GM12873 (cell line): ENCODE measurements at regions not wholly inside any gene's neighbourhood (a gene's known extent, or its start where the extent isn't known, plus 50 kb on each side); places are given as distances from the start of the nearest gene placed in this dataset.

Source experiments
- TF ChIP-seq, protein P1 (sequence below): IDR thresholded peaks from 2 replicates; pipeline ENCODE4 v1.5.1; 2012; ENCODE audit warnings: low read depth, mild to moderate bottlenecking, moderate library complexity, low read length, control low read depth; ENCODE audit not compliant: insufficient read depth; ENCODE audit errors: missing control alignments

GRCh38 chr15:98543237-98543636 lies 105.1 kb upstream of the IGF1R start:
- TF ChIP-seq, protein P1, sequence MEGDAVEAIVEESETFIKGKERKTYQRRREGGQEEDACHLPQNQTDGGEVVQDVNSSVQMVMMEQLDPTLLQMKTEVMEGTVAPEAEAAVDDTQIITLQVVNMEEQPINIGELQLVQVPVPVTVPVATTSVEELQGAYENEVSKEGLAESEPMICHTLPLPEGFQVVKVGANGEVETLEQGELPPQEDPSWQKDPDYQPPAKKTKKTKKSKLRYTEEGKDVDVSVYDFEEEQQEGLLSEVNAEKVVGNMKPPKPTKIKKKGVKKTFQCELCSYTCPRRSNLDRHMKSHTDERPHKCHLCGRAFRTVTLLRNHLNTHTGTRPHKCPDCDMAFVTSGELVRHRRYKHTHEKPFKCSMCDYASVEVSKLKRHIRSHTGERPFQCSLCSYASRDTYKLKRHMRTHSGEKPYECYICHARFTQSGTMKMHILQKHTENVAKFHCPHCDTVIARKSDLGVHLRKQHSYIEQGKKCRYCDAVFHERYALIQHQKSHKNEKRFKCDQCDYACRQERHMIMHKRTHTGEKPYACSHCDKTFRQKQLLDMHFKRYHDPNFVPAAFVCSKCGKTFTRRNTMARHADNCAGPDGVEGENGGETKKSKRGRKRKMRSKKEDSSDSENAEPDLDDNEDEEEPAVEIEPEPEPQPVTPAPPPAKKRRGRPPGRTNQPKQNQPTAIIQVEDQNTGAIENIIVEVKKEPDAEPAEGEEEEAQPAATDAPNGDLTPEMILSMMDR = no peak

- TF ChIP-seq, protein P1 = no peak
These were observed 102.0 kb upstream of the IGF1R start for GRCh38 chr15:98546329-98546728.

DNA sequence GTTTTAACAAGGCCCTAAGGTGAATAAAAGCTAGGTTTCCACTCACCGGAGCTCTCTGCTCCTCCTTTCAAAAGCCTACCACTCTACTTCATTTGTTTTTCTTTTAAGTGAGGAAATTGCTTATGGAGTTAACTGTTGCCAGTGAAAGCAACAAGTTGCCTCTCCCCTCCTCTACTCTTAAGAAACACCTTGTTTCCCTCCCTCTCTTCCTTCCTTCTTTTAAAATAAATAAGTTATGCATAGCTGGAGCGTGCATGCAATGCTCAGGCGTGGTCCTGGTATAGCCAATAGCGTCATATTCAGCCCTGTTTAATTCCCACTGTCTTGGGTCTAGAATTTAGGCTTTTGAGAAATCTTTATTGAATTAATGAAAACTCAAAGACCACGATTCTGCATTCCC lies 101.1 kb upstream of the IGF1R start:
- TF ChIP-seq, protein P1 = no peak

DNA sequence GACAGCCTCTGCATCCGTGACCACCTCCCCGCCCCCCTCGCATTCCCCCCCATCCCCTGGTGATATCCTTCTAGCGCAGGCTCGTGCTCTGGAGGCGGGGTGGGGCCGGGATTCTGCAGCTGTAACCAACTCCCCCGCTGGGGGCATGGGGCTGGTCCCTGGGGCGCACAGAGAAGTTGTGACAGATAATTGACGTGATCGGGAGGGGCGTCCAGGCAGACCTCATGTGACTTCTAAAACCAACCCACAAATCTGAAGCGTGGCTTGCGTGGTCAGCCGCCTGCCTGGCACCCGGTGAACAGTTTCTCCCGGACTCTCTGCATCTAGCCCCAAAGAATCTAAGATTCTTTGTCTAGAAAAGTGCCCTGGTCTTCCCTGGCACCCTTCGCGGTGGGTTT lies 100.6 kb upstream of the IGF1R start:
- TF ChIP-seq, protein P1 = no peak

- TF ChIP-seq, protein P1 = no peak
These were observed 100.0 kb upstream of the IGF1R start for GRCh38 chr15:98548139-98548971.

DNA sequence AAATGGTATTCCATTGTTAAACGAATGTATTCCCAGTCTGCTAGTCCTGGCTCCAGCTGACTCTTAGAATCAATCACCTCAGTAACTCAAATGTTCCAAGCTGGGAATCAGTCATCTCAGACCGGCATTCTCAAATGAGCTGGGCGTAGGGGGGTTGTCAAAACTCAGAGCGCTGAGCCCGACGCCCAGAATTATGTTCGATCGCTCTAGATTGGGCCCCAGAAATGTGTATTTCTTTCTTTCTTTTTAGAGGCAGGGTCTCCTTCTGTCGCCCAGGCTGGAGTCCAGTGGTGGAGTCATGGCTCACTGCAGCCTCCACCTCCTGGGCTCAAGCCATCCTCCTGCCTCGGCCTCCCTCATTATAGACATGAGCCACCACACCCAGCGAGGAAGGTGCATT lies 99.3 kb upstream of the IGF1R start:
- TF ChIP-seq, protein P1 = no peak

DNA sequence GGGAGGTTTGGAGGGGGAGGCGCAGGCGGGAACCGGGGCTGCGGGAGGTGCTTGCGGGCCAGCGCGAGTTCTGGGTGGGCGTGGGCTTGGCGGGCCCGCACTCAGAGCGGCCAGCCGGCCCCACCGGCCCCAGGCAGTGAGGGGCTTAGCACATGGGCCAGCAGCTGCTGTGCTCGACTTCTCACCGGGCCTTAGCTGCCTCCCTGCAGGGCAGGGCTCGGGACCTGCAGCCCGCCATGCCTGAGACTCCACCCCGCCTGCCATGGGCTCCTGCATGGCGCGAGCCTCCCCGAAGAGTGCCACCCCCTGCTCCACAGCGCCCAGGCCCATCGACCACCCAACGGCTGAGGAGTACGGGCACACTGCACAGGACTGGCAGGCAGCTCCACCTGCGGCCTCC lies 98.6 kb upstream of the IGF1R start:
- TF ChIP-seq, protein P1 = no peak
